Calu3 (cell line): ENCODE measurements at regions not wholly inside any gene's neighbourhood (a gene's known extent, or its start where the extent isn't known, plus 50 kb on each side); places are given as distances from the start of the nearest gene placed in this dataset.

Experiments used
- BruUV-seq: library from RNA; stranded (reverse); fragments of 400-500 nt; replicated peaks from 2 replicates; lab custom pipeline; 2021; lab: Mats Ljungman, UMichigan
- CTCF ChIA-PET: fragments of 300-600 bp; sonication (Branson Sonifier 250); formaldehyde crosslinking; loops from one replicate; lab custom pipeline; 2022; ENCODE audit warnings: antibody characterized with exemption; lab: Charles Lee
- DNase-seq: peaks from one replicate; pipeline ENCODE4 v3.0.0; 2022
- H3K27ac Mint-ChIP-seq: one replicate; pipeline ENCODE4 v1.8.0; 2022; ENCODE audit warnings: mixed read lengths; ENCODE audit not compliant: unreplicated experiment
- H3K27me3 Mint-ChIP-seq: one replicate; pipeline ENCODE4 v1.8.0; 2022; ENCODE audit warnings: mixed read lengths; ENCODE audit not compliant: unreplicated experiment
- H3K36me3 Mint-ChIP-seq: one replicate; pipeline ENCODE4 v1.8.0; 2022; ENCODE audit warnings: mild to moderate bottlenecking, moderate library complexity, mixed read lengths; ENCODE audit not compliant: insufficient read depth, unreplicated experiment
- H3K4me1 Mint-ChIP-seq: one replicate; pipeline ENCODE4 v1.8.0; 2022; ENCODE audit warnings: mild to moderate bottlenecking, low read depth, mixed read lengths; ENCODE audit not compliant: unreplicated experiment
- H3K4me3 Mint-ChIP-seq: one replicate; pipeline ENCODE4 v1.8.0; 2022; ENCODE audit warnings: mild to moderate bottlenecking, low read depth, moderate library complexity, mixed read lengths; ENCODE audit not compliant: unreplicated experiment
- H3K9me3 Mint-ChIP-seq: one replicate; pipeline ENCODE4 v1.8.0; 2022; ENCODE audit warnings: low read depth, mixed read lengths; ENCODE audit not compliant: unreplicated experiment
- intact Hi-C: fragments of 100-400 bp; cut with micrococcal nuclease; formaldehyde crosslinking; loops from one replicate; pipeline ENCODE4 v1.10.0; 2022; ENCODE audit not compliant: unreplicated experiment
- TF ChIP-seq, protein P1 (sequence below): fragments of 200-600 bp; IDR thresholded peaks from one replicate; pipeline ENCODE4 v1.8.0; 2022; ENCODE audit warnings: antibody characterized with exemption; ENCODE audit not compliant: unreplicated experiment

GRCh38 chrX:11960031-11960430 lies 178.2 kb upstream of the FRMPD4 start:
- BruUV-seq = no TSS peak
- Mint-ChIP-seq H3K27me3 (no peaks in the 10 kb centered on the region), H3K36me3 (no peaks in the 10 kb centered on the region), H3K4me3 (no peak overlapping the region), H3K4me1 (peaks cover 13% of the 10 kb centered on the region), H3K9me3 (no peaks in the 10 kb centered on the region), H3K27ac (no peak overlapping the region)
- no peak for DNase-seq
- intact Hi-C loops = loop anchor here (10.0 kb wide), 1 partner anchor 115 kb away; no protein-coding TSS in a partner anchor
- CTCF ChIA-PET = no interaction called here
- TF ChIP-seq, protein P1, sequence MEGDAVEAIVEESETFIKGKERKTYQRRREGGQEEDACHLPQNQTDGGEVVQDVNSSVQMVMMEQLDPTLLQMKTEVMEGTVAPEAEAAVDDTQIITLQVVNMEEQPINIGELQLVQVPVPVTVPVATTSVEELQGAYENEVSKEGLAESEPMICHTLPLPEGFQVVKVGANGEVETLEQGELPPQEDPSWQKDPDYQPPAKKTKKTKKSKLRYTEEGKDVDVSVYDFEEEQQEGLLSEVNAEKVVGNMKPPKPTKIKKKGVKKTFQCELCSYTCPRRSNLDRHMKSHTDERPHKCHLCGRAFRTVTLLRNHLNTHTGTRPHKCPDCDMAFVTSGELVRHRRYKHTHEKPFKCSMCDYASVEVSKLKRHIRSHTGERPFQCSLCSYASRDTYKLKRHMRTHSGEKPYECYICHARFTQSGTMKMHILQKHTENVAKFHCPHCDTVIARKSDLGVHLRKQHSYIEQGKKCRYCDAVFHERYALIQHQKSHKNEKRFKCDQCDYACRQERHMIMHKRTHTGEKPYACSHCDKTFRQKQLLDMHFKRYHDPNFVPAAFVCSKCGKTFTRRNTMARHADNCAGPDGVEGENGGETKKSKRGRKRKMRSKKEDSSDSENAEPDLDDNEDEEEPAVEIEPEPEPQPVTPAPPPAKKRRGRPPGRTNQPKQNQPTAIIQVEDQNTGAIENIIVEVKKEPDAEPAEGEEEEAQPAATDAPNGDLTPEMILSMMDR = no peak

DNA sequence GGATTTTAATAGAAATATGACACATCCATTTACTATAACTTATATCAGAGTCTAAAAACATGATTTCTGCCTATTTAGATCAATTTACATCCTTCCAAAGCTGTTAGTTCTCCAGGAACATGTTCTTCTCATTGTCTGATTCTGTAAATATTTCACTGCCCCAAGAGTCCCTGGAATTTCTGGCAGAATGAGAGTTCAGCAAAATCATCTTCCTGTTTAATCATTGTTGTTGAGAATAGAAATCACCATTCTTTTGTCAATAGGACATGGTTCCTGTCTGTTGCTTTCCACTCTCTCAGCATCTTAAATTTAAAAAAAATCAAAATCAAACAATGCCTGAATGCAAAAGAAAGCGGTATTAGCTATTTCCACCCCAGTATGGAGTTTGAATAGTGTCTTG lies 172.8 kb upstream of the FRMPD4 start:
- TF ChIP-seq, protein P1 = no peak
- no peak for DNase-seq
- Mint-ChIP-seq H3K4me3 (no peak overlapping the region), H3K4me1 (peaks cover 55% of the 10 kb centered on the region), H3K9me3 (no peaks in the 10 kb centered on the region), H3K27me3 (no peaks in the 10 kb centered on the region), H3K36me3 (no peaks in the 10 kb centered on the region), H3K27ac (no peak overlapping the region)
- CTCF ChIA-PET = interaction anchor here (1.0 kb wide), 1 partner anchor 48 kb away, joined by 3 read pairs; no protein-coding TSS in a partner anchor
- BruUV-seq = no TSS peak
- intact Hi-C loops = loop anchor here (5.0 to 10.0 kb wide), 3 partner anchors 42 to 109 kb away; no protein-coding TSS in a partner anchor

GRCh38 chrX:11967986-11968869 lies 170.0 kb upstream of the FRMPD4 start:
- H3K27me3 Mint-ChIP-seq = no peaks in the 10 kb centered on the region
- TF ChIP-seq, protein P1 = no peak
- no peaks in the 10 kb centered on the region for H3K36me3 Mint-ChIP-seq
- H3K4me3 Mint-ChIP-seq = peak overlapping the region; percentile 24
- no peaks in the 10 kb centered on the region for H3K9me3 Mint-ChIP-seq
- intact Hi-C loops = loop anchor here (5.0 to 10.0 kb wide), 3 partner anchors 39 to 107 kb away; no protein-coding TSS in a partner anchor
- DNase-seq = peak; percentile 66
- CTCF ChIA-PET = interaction anchor here (0.6 to 1.9 kb wide), 8 partner anchors 10 to 626 kb away, joined by 3 to 8 read pairs (median 4); no protein-coding TSS in a partner anchor
- peak overlapping the region; percentile 83 for H3K27ac Mint-ChIP-seq
- BruUV-seq = no TSS peak
- H3K4me1 Mint-ChIP-seq = peaks cover 53% of the 10 kb centered on the region

DNA sequence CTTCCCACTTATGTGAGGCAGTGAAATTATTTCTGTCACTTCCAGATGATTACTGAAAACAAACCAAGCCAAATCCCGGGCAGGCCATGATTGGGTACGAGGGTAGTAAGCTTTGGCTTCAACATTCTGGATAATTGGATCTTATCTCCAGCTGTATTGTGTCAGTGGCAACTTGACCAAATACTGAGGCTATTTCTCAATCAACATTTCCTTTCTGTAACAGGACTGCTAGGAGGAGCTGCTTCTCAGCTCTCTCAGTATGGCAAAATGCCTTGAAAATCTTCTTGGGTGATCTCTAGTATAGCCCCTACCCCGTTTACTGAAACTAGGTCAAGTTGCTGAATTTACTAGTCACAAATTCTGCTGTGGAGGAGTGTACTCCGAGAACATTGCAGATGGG lies 169.3 kb upstream of the FRMPD4 start:
- no peaks in the 10 kb centered on the region for H3K9me3 Mint-ChIP-seq
- peak overlapping the region; percentile 24 for H3K4me3 Mint-ChIP-seq
- H3K27me3 Mint-ChIP-seq = no peaks in the 10 kb centered on the region
- DNase-seq = no peak
- BruUV-seq = no TSS peak
- H3K27ac Mint-ChIP-seq = peak overlapping the region; percentile 83
- TF ChIP-seq, protein P1 = no peak
- CTCF ChIA-PET = interaction anchor here (0.6 to 1.9 kb wide), 4 partner anchors 10 to 627 kb away, joined by 3 to 4 read pairs (median 4); no protein-coding TSS in a partner anchor
- no peaks in the 10 kb centered on the region for H3K36me3 Mint-ChIP-seq
- intact Hi-C loops = loop anchor here (5.0 to 10.0 kb wide), 3 partner anchors 38 to 106 kb away; no protein-coding TSS in a partner anchor
- peaks cover 59% of the 10 kb centered on the region for H3K4me1 Mint-ChIP-seq
